ENCODE measurements at regions not wholly inside any gene's neighbourhood (a gene's known extent, or its start where the extent isn't known, plus 50 kb on each side); places are given as distances from the start of the nearest gene placed in this dataset.
A peak's percentile ranks its signal among the peaks of the same experiment; 100 is the strongest.

DNA sequence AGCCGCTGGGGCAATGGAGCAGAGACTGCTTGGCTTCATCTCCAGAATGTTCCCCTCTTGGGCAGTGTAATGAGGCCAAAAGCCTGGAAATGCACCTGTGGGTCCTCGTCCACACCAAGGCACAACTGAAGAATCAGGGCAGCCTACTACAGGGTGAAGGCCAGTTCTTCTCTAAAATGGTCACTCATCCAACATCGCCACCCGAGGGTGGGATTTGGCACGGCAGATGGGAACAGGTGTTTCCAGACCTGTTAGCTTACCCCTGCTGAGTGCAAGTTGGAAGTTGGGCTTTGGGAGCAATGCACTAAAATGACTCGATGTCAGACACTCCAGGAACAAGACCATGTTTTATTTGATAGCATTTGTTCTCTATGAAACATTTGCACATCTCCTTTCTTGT lies 543.7 kb downstream of the NPHP4 start:
- no peak for DNase-seq

DNA sequence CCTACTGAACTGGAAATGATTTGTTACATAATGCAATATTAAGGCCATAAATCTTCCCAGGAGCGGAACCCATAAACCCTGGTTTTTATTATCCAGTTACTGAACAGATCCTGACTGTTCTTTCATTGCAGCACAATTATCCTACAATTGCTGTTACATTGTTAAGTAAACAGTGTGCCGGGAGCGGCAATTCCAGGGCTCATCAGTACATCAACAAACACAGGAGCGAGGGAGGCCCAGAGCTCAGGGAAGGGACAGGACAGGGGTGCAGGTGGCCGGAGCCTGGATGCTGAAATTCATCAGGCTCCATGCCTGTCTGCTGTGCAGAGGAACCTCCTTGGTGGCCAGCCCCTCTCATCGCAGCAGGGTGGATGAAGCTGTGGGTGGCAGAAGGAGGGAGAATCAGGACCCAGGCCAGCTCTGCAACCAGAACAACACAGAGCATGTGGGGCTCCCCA lies 544.7 kb downstream of the NPHP4 start:
- DNase-seq, result no peak

DNA sequence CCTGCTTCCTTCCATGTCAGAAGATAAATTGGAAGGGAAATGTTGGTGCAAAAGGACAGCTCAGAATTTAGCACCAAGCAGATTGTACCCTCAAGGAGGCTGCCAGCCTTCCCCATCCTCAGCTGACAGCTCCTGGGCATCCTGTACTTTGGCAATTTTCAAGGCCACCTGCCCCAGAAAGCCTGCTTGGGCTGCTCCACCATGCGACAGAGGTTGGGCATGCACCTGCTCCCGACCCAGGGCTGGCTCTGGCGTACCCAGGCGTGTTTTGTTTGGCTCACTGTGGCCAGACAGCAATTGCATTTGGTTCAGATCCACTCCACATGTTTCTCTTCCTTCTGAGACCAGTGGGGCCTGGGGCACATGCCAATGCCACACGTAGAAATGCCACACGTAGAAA lies 547.8 kb downstream of the NPHP4 start:
- peak; percentile 26 for DNase-seq

DNA sequence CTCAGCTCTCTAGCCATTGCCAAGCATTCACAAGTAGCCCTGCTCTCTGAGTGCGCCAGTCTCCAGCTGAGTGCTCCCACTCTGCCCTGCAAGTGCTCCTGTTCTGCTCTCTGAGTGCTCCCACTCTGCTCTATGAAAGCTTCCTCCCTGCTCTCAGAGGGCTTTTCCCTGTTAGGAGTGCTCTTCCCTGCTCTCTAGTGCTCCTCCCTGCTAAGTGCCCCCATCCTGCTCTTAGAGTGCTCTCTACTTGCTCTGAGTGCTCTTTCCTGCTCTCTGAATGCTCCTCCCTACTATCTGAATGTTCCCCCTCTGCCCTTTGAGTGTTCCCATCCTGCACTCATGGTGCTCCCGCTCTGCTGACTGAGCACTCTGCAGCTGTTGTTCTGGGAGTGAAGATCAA lies 555.4 kb downstream of the NPHP4 start:
- DNase-seq, result no peak

DNA sequence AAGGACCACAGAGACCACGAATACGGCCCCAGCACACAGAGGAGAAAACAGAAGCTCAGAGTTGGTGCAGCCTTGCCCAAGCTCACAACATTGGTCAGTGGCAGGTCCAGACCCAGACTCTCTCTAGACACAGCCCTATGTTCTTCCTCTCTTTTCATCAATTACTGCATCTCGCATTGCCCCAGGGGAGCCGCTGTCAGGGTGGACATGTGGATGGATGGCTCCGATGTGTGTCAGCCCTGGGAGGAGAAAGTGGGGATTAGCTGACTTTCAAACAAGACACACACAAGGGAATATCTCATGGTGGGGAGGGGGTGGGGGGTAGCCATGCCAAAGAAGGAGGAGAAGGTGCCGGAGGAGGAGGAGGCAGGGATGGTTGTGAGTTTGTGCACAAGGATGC lies 556.8 kb downstream of the NPHP4 start:
- no peak for DNase-seq

DNA sequence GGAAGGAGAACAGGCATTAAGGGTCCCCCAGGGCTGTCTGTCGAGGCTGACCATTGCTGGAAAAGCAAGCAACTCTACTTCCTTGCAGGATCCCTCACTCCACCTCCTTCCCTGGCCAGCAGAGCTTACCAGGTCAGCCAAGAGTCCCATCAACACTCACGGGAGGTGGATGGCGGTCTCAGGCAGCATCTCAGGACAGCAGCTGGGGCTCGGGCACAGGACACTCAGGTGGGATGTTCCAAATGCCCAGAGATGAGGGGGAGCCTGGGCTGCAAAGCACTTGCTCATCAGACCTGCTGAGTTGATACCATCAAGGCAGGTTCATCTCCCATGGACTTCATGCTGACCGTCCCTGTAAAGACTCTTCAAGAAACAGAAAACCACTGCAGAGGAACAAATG lies 559.8 kb downstream of the NPHP4 start:
- no peak for DNase-seq

DNA sequence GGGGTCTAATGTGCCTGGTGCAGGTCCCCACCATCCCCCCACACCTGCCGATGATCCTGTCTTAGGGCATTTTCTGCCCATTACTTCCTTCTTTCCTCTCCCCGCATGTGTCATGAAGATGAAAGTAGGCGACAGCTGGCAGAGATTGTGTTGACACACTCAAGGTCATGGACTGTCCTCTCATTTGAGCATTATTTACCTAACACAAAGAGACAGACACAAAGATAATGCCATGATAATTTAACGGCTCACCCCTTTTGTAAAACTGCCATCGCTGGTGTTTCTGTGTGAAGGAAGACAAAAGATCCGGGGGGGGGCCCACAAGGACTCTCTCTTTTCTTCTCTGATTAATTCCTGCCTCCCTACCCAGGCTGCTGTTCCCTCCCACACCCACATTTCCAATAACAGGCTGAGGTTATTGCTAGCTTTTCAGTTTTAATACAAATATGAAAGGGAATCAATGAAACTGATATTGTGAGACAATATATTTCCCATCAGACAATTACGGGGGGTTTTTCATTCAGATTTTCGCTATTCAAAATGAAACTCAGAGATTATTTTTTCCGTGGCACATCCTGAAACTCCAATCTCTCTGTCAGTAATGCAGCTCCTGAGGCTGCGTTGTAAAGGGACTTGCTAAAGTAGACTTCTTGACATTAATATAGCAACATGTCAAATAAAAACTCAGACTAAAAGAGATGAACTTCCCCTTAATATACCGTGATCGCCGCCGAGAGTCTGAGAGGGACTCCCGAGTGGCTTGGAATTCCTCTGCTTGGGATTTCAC lies 561.1 kb downstream of the NPHP4 start:
- peak; percentile 88 for DNase-seq

DNA sequence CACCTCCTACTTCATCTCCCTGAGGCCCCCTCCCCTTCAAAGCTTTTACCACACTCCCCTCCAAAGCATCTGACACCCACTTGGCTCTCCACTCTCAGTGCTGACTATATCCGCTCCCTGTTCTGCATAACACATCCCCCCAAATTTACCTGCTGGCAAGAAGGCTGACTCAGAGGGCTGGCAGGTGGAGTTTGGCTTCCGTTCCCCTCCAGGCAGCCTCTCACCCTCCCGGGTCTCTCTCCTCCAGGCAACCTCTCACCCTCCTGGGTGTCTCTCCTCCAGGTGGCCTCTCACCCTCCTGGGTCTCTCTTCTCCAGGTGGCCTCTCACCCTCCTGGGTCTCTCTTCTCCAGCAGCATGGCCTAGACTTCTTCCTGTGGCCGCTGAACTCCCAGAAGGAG lies 562.1 kb downstream of the NPHP4 start:
- peak; percentile 43 for DNase-seq

DNA sequence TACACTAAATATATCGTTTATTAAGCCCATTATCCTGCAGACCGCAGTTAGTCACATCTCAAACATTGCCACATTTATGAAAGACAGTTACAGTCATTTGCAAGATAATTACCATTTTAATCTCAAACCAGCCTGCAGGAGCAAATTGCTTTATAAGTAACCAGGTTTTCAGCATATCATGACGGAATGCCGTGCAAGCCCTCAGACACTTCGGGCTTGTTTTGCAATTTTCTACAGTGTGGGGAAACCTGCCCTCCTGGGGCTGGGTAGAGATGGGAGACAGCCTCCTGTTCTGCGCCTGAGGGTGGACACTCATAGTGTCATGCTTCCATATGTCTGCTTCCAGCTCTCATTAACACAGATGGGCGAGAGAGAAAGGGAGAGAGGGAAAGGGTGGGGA lies 563.9 kb downstream of the NPHP4 start:
- DNase-seq, result no peak

DNA sequence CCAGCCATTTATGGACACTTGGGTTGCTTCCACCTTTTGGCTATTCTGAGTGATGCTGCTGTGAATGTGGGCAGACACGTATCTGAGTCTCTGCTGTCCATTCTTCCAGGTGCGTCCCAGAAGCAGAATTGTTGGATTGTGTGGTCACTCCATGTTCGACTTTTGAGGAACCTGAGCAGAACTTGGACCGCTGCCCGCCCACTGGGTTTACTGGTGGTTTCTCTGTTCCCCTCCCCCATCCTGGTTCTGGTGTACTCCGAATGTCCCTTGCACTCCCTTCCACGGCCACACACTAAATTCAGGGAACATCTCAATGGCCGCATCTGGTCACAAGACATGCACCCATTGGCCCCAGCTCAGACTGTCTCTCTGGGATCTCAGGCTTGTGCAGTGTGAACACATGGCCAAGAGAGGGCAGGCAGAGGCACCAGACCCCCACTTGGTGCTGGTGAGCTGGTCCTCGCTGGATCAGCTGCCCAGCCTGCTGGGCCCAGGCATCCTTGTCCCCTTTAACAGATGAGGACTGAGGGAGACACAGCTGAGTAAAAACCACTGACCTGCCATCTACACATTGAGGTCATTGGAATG lies 565.1 kb downstream of the NPHP4 start:
- DNase-seq, result no peak

DNA sequence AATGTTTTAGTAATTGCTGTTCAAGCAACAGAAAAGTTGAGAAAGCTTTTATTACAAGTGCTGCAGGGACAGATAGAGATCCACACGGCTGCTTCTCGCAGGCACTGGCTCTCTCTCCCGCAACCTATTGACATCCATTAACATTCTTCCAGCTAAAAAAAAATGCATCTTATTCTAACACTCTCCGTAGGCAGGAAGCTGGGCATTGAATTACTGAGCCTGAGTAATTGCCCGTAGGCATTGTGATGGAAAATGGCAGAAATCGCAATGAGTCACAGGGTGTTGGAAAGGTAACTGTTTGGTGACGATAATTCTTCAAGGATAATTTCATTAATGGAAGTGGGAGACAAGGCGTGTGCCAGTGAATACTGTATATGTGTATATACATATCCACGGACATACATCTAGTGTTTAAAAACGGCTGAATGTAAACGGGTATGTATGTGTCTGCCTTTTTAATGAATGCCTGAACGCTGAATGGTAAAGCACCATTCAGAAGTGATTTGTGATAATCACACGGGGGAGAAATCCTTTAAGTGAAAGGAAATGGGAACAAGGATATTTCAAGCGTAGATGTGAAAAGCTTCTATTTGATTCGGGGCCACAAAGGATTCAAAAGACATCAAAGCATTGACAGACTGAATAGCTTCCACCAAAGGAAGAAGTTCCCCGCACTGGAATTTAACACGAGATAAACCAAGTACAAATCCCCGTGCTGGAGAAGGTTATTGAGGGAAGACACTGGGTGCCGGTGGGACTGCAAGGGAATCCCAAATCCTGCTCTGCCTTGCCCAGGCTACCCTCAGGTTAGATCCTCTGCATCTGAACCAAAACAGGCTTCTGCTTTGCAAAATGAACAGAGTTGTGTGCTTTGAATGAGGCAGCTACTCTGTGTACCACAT lies 567.2 kb downstream of the NPHP4 start:
- no peak for DNase-seq

DNA sequence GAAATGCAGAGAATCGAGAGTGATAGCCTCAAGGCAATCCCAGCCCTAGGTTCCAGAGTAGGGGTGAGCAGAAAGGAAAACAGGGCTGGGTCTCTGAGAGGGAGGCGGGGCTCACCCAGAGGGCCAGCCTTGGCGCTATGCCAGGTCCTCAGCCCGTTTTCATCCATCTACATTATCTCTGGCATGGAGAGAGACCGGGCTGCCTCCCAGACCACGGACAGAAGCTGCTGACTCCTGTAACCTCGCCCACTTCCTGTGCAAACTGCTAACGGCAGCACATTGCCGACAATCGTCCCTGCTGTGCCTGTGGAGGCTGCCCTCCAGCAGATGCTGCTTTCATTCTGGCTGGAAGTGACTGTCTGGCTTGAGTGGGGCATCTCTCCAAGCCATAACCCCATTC lies 569.1 kb downstream of the NPHP4 start:
- peak; percentile 89 for DNase-seq

DNA sequence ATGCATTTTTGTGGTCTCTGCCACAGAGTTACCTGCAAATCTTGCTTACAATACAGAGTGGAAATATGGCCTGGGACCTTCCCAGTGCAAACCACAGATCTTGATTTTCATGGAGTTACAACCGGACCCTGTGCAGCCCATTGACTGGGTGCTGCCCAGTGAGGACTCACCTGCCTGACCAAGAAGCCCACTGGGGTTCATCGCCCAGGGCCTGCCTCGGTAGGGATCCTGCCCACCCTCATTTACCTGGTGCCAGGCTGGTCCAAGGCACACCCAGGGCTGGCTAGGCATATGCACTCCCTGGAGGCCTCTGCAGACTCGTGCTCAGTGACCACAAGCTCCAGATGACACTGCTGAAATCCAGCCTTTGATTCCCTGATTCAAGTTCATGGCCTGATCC lies 572.7 kb downstream of the NPHP4 start:
- DNase-seq, result no peak

DNA sequence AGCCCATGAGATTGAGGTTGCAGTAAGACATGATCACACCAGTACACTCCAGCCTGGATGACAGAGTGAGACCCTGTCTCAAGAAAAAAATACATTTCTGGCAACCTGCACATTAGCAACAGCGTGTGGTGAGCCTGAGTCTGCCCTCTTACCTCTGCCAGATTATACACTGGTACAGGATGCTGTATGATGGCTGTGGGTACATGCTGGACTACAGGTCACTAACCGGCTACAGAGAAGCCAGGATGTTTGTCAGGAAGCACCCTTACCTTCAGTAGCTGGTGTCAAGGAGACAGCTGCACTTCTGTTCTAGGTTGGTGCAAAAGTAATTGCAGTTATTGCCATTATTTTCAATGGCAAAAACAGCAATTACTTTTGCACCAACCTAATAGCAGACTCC lies 575.7 kb downstream of the NPHP4 start:
- DNase-seq, result no peak

DNA sequence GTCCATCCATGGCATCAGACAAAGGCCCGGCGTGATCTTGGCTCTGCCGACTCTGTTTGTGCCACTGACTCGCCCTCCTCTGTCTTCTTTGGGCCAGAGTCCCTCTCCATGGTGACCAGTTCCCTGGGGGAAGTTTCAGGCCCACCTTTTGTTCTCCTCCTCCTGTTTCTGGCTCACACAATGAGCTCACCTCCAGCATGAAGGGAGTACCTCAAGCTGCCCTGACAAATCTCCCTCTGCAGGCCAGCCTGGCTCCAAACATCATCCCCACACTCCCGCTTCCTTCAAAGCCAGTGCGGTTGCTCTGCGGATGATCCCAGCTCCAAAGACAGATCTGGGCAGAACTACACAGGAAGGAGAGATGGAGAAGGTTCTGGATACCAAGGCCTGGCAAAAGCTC lies 576.6 kb downstream of the NPHP4 start:
- DNase-seq, result no peak

DNA sequence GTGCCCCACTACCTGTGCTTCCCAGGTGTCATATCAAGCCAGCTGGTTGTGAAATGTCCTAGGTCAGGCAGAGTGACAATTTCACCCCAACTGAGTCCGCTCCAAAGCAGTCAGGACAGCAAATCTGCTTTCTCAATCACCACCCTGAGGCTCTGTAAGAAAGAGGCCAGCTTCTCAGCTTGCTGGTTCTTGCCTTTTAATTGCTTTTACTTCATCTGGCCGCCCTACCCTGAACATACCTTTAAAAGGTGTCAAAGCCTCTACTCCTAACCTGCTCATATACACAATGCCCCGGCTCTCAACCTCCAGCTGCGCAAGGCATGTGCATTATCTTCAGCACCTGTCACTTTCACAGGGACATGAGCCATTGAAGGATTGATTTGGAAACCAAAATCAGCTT lies 581.6 kb downstream of the NPHP4 start:
- DNase-seq, result no peak

DNA sequence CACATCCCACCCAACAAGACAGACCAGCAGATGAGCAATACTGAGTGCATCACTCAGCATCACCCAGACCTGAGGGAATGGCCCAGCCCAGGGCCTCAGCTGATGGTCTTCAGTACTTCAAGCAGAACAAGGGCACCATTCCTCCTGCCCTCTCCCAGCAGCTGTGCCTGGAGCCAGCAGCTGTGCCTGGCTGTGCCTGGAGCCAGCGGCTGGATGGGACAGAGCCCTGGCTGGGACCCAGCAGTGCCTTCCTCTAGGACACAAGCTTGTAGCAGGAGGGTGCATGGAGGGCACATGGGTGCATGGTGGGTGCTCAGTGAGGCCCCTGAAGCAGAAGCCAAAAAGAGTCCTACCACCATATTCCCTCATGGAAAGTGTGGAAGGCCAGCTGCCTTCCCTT lies 583.8 kb downstream of the NPHP4 start:
- no peak for DNase-seq

DNA sequence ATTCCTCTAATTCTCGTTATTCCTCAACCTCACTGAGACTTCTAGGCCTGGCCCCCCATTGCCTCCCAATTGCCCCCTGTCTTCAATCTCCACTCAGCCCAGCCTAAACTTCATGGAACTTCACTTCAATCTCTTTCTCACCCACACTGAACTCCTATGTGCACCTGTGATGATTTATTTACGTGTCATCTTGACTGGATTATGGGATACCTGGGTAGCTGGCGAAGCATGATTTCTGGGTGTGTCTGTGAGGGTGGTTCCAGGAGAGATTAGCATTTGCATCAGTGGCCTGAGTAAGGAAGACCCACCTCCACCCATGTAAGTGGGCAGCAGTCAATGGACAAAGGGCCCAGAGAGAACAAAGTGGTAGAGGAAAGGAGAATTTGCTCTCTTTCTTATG lies 587.0 kb downstream of the NPHP4 start:
- DNase-seq, result no peak

DNA sequence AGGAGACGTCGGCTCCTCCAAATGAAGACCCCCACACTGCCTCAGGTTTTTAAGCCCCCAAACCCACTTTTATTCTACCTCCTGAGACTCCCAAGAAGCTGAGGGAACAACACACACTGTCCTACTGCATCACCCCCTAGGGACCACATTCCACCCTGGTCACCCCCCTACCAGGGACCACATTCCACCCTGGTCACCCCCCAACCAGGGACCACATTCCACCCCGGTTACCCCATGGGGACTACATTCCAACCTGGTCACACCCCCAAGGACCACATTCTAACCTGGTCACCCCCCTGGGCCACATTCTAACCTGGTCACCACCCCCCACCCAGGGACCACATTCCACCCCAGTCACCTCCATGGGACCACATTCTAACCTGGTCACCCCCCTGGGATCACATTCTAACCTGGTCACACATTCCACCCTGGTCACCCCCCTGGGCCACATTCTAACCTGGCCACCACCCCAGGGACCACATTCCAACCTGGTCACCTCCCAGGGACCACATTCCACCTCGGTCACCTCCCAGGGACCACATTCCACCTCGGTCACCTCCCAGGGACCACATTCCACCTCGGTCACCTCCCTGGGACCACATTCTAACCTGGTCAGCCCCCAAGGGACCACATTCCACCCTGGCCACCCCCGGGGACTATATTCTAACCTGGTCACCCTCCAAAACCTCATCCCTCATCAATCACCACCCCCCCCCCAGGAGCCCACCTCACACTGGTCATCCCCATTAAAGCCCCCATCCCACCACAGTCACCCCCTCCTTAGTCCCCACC lies 587.6 kb downstream of the NPHP4 start:
- no peak for DNase-seq

DNA sequence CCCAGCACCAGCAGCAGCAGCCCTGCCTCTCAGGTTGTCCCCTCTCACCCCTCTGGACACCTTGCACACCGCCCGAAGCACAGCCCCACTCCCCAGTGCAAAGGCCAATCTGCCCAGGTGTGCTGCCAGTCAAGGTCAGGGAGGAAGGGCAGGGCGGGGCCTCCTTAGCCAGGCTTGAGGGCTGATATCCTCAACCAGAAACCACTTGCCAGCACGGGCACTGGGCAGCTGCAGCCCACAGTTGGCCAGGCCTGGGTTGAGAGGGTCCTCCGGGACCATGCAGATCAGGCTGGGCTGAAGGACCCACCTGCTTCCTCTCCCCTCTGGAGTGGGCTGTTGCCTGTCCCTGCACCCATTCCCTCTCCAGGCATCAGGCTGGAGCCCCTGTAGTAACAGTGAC lies 588.3 kb downstream of the NPHP4 start:
- DNase-seq, result no peak

DNA sequence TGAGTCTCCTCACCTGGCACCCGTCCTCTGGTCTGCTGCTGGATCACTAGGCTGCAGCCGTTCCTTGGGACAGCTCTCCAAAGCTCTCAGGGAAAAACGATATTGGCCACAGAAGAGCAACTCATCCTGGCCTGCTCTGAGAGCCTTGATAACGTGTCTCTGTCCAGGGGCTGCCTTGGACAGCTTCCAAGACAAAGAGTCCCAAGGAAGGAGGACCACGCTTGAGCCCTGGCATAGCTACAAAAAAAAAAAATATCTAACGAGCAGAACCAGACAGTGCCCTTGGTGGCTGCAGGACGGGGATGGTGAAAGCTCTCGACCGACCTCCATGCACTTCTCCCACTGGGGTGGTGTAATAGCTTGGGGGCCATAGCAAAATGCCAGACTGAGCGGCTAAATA lies 589.6 kb downstream of the NPHP4 start:
- no peak for DNase-seq

DNA sequence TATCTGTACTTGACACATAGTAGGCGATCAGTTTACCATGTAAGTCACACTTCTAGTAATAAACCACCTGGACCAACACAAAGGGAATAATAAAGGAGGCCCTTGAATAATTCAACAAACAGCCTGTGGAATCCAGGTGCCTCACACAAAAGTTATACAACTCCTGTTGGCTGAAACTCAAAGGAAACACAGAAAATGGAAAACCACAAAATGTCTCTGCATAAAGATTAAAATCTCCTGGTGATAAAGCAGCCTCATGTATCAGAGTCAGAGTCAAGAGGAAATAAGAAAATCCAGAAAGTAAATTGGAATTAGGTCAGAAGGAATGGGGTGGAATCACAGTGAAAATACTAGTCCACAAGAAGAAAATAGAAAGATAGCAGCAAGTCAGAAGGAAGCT lies 592.5 kb downstream of the NPHP4 start:
- DNase-seq, result no peak

DNA sequence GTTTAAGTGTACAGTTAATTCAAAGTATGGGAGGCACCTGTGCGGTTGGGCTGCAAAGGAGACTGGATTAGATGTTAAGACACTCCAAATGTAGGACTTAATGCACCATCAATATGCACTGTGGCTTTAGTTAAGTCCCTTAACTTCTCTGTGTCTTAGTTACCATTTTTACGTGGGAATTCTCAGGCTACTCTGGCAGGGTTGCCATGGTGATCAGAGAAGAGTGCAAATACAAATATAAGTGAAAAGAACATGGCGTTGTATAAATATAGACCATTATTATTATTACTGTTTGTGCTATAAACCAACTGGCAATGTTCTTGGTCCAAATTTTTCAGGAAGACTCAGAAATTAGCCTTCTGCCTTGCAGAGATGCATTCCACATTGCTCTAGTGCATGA lies 595.6 kb downstream of the NPHP4 start:
- DNase-seq, result no peak
